PC-3 (cell line): ENCODE measurements at regions not wholly inside any gene's neighbourhood (a gene's known extent, or its start where the extent isn't known, plus 50 kb on each side); places are given as distances from the start of the nearest gene placed in this dataset.

ENCODE experiments used
- ATAC-seq: fragments of 200-7000 bp; cut with Tn5 transposase; 2 replicates; pipeline ENCODE4 v1.9.1; 2020; ENCODE audit warnings: mild to moderate bottlenecking, moderate library complexity
- BruUV-seq: library from RNA; stranded (reverse); fragments of 400-500 nt; replicated peaks from 2 replicates; lab custom pipeline; 2021; lab: Mats Ljungman, UMichigan
- CTCF ChIA-PET: fragments of 300-600 bp; sonication (Branson Sonifier 250); formaldehyde crosslinking; loops from one replicate; lab custom pipeline; 2022; ENCODE audit warnings: antibody characterized with exemption; lab: Charles Lee
- POLR2A ChIA-PET: fragments of 300-600 bp; sonication (Branson Sonifier 250); formaldehyde crosslinking; loops from one replicate; lab custom pipeline; 2022; ENCODE audit warnings: antibody characterized with exemption; ENCODE audit not compliant: unreplicated experiment; lab: Charles Lee
- DNase-seq: peaks from one replicate; pipeline ENCODE4 v3.0.0-alpha.2; 2015
- H2AFZ ChIP-seq: fragments of 300-600 bp; sonication (generic); 2 replicates; pipeline ENCODE4 v1.6.0; 2016; ENCODE audit warnings: antibody characterized with exemption, low read length
- H3F3A ChIP-seq: fragments of 300-600 bp; sonication (generic); one replicate; pipeline ENCODE4 v1.6.0; 2017; ENCODE audit warnings: antibody characterized with exemption, low read length, control low read depth, mild to moderate bottlenecking; ENCODE audit not compliant: unreplicated experiment
- H3K27ac ChIP-seq: fragments of 300-600 bp; sonication (generic); 2 replicates; pipeline ENCODE4 v1.5.1; 2016; ENCODE audit warnings: mild to moderate bottlenecking, low read length
- H3K27me3 ChIP-seq: fragments of 300-600 bp; sonication (generic); 2 replicates; pipeline ENCODE4 v1.6.1; 2016; ENCODE audit warnings: low read length, mixed read lengths
- H3K36me3 ChIP-seq: fragments of 300-600 bp; sonication (generic); 2 replicates; pipeline ENCODE4 v1.6.1; 2016; ENCODE audit warnings: low read depth, mixed run types, low read length, mixed read lengths
- H3K4me1 ChIP-seq: fragments of 300-600 bp; sonication (generic); 2 replicates; pipeline ENCODE4 v1.5.1; 2016; ENCODE audit warnings: low read length; ENCODE audit not compliant: insufficient read depth
- H3K4me2 ChIP-seq: fragments of 300-600 bp; sonication (generic); 2 replicates; pipeline ENCODE4 v1.6.0; 2016; ENCODE audit warnings: low read length
- H3K4me3 ChIP-seq: fragments of 300-600 bp; sonication (generic); 2 replicates; pipeline ENCODE4 v1.5.1; 2016; ENCODE audit warnings: mild to moderate bottlenecking, low read length, mixed read lengths
- H3K79me2 ChIP-seq: fragments of 300-600 bp; sonication (generic); 2 replicates; pipeline ENCODE4 v1.6.1; 2017; ENCODE audit warnings: low read length, mixed read lengths
- H3K9ac ChIP-seq: fragments of 300-600 bp; sonication (generic); 2 replicates; pipeline ENCODE4 v1.6.0; 2016; ENCODE audit warnings: mild to moderate bottlenecking, low read length
- H3K9me2 ChIP-seq: fragments of 300-600 bp; sonication (generic); replicated peaks from 2 replicates; pipeline ENCODE4 v1.6.1; 2016; ENCODE audit warnings: mixed run types, low read length, mixed read lengths
- H3K9me3 ChIP-seq: fragments of 300-600 bp; sonication (generic); 2 replicates; pipeline ENCODE4 v1.6.1; 2016; ENCODE audit warnings: low read length, mixed read lengths
- H4K20me1 ChIP-seq: fragments of 300-600 bp; sonication (generic); 2 replicates; pipeline ENCODE4 v1.6.1; 2016; ENCODE audit warnings: low read length, mixed read lengths
- CTCF ChIP-seq: fragments of 300-600 bp; sonication (generic); conservative IDR thresholded peaks from 2 replicates; pipeline ENCODE4 v1.5.1; 2017; ENCODE audit warnings: antibody characterized with exemption, low read depth, mild to moderate bottlenecking, low read length
- EZH2 ChIP-seq: fragments of 300-600 bp; sonication (generic); IDR thresholded peaks from one replicate; pipeline ENCODE4 v1.6.1; 2017; ENCODE audit warnings: antibody characterized with exemption, mild to moderate bottlenecking, low read length; ENCODE audit not compliant: unreplicated experiment
- EZH2phosphoT487 ChIP-seq: fragments of 300-600 bp; sonication (generic); IDR thresholded peaks from 2 replicates; pipeline ENCODE4 v1.6.1; 2018; ENCODE audit warnings: mild to moderate bottlenecking, antibody characterized with exemption, low read length, borderline replicate concordance
- intact Hi-C: fragments of 100-400 bp; cut with micrococcal nuclease; formaldehyde crosslinking; loops from 2 replicates; pipeline ENCODE4 v1.9.0; 2023

- Histone ChIP-seq H3K9me3 (no peaks in the 10 kb centered on the region), H2AFZ (no peak overlapping the region), H3K9me2 (no peaks in the 10 kb centered on the region), H3K79me2 (no peaks in the 10 kb centered on the region), H3K27ac (no peak overlapping the region), H3K4me3 (no peak overlapping the region), H4K20me1 (no peaks in the 10 kb centered on the region), H3K27me3 (no peaks in the 10 kb centered on the region), H3K4me1 (no peaks in the 10 kb centered on the region), H3K36me3 (no peaks in the 10 kb centered on the region), H3F3A (no peaks in the 10 kb centered on the region), H3K9ac (no peak overlapping the region), H3K4me2 (no peak overlapping the region)
- CTCF ChIA-PET: no interaction called here
- BruUV-seq: no TSS peak
- intact Hi-C loops: no loop called here
- TF ChIP-seq EZH2: no peak
- TF ChIP-seq EZH2phosphoT487: no peak
- no peak for TF ChIP-seq CTCF
- DNase-seq: no peak
- POLR2A ChIA-PET: no interaction called here
- ATAC-seq: no peak
Measured at GRCh38 chr1:195071461-195071860, 1536.8 kb downstream of the KCNT2 start.

DNA sequence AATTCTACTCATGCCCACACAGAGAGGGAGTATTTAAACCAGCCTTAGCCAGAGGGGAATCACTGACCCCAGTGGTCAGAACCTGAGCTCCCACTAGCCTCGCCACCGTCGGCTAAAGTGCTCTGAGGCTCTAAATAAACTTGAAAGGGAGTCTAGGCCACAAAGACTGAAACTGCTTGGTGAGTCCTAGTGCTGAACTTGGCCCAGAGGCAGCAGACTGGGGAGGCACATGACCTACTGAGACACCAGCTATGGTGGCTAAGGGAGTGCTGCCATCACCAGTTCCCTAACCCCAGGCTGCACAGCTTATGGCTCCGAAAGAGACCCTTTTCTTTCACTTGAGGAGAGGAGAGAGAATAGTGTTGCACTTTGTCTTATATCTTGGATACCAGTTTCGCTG is 1542.8 kb downstream of the KCNT2 start:
- ATAC-seq: no peak
- Histone ChIP-seq H3K9me2 (no peaks in the 10 kb centered on the region), H3K4me2 (no peak overlapping the region), H3K36me3 (no peaks in the 10 kb centered on the region), H3K27me3 (no peaks in the 10 kb centered on the region), H3K79me2 (no peaks in the 10 kb centered on the region), H3K27ac (no peak overlapping the region), H2AFZ (no peak overlapping the region), H3K4me1 (no peaks in the 10 kb centered on the region), H3K4me3 (no peak overlapping the region), H3F3A (no peaks in the 10 kb centered on the region), H4K20me1 (no peaks in the 10 kb centered on the region), H3K9ac (no peak overlapping the region), H3K9me3 (no peaks in the 10 kb centered on the region)
- DNase-seq: no peak
- intact Hi-C loops: no loop called here
- ChIA-PET POLR2A (no interaction called here), CTCF (no interaction called here)
- TF ChIP-seq EZH2phosphoT487 (no peak), EZH2 (no peak), CTCF (no peak)
- BruUV-seq: no TSS peak

- no TSS peak for BruUV-seq
- Histone ChIP-seq H3K9me2 (no peaks in the 10 kb centered on the region), H3K36me3 (no peaks in the 10 kb centered on the region), H3K27ac (no peak overlapping the region), H3K9me3 (no peaks in the 10 kb centered on the region), H3K4me1 (no peaks in the 10 kb centered on the region), H3K79me2 (no peaks in the 10 kb centered on the region), H3F3A (no peaks in the 10 kb centered on the region), H3K4me3 (no peak overlapping the region), H2AFZ (no peak overlapping the region), H4K20me1 (no peaks in the 10 kb centered on the region), H3K4me2 (no peak overlapping the region), H3K27me3 (no peaks in the 10 kb centered on the region), H3K9ac (no peak overlapping the region)
- ChIA-PET POLR2A (no interaction called here), CTCF (no interaction called here)
- intact Hi-C loops: no loop called here
- DNase-seq (no peak), ATAC-seq (no peak)
- TF ChIP-seq EZH2phosphoT487 (no peak), EZH2 (no peak), CTCF (no peak)
Measured at GRCh38 chr1:195064358-195064757, 1543.9 kb downstream of the KCNT2 start.
